ENCODE measurements at regions not wholly inside any gene's neighbourhood (a gene's known extent, or its start where the extent isn't known, plus 50 kb on each side); places are given as distances from the start of the nearest gene placed in this dataset.

- H3K27me3 ChIP-seq: peaks cover 0 to 5% (median 0%) of the 10 kb centered on the region in 3 donors
- H3K9me3 ChIP-seq: no peaks in the 10 kb centered on the region
- no peaks in the 10 kb centered on the region for H3K36me3 ChIP-seq
- H3K4me1 ChIP-seq: peaks cover 0 to 5% (median 2%) of the 10 kb centered on the region in 4 donors
- H3K4me3 ChIP-seq: no peak overlapping the region
- intact Hi-C loops (cut with DNase I; ENCODE audit: low total_unique reads): no loop called here
- no peak overlapping the region for H3K27ac ChIP-seq
- no peak for DNase-seq
- 37 to 74% (median 57%) methylated on average over 3 of the region's 3 CpGs for WGBS, 5 donors
- no peak for TF ChIP-seq POLR2AphosphoS5 (IDR thresholded peaks at IDR 0.05)
- TF ChIP-seq CTCF (IDR thresholded peaks at IDR 0.05): no peak
- no peak for TF ChIP-seq EP300 (IDR thresholded peaks at IDR 0.05)
- no peak for TF ChIP-seq POLR2A (IDR thresholded peaks at IDR 0.05)
These were observed 254.5 kb downstream of the TFCP2L1 start for GRCh38 chr2:121030523-121030922.

GRCh38 chr2:121031568-121032340 lies 253.2 kb downstream of the TFCP2L1 start:
- H3K27ac ChIP-seq: no peak overlapping the region
- peaks cover 0 to 14% (median 7%) of the 10 kb centered on the region in 4 donors for H3K4me1 ChIP-seq
- WGBS, 5 donors: 91 to 94% (median 93%) methylated on average over 11 to 12 of the region's 12 CpGs
- no peaks in the 10 kb centered on the region for H3K36me3 ChIP-seq
- peaks cover 0 to 5% (median 0%) of the 10 kb centered on the region in 3 donors for H3K27me3 ChIP-seq
- DNase-seq: no peak
- no peak overlapping the region for H3K4me3 ChIP-seq
- intact Hi-C loops (cut with DNase I; ENCODE audit: low total_unique reads): no loop called here
- no peak for TF ChIP-seq CTCF (IDR thresholded peaks at IDR 0.05)
- no peak for TF ChIP-seq EP300 (IDR thresholded peaks at IDR 0.05)
- TF ChIP-seq POLR2A (IDR thresholded peaks at IDR 0.05): no peak
- TF ChIP-seq POLR2AphosphoS5 (IDR thresholded peaks at IDR 0.05): no peak
- no peaks in the 10 kb centered on the region for H3K9me3 ChIP-seq

- H3K27ac ChIP-seq: no peak overlapping the region
- H3K4me3 ChIP-seq: no peak overlapping the region
- H3K4me1 ChIP-seq: peaks cover 4 to 32% (median 13%) of the 10 kb centered on the region in 4 donors
- peaks cover 0 to 5% (median 0%) of the 10 kb centered on the region in 3 donors for H3K27me3 ChIP-seq
- no peak for TF ChIP-seq POLR2AphosphoS5 (IDR thresholded peaks at IDR 0.05)
- TF ChIP-seq POLR2A (IDR thresholded peaks at IDR 0.05): no peak
- TF ChIP-seq EP300 (IDR thresholded peaks at IDR 0.05): no peak
- TF ChIP-seq CTCF (IDR thresholded peaks at IDR 0.05): no peak
- no peaks in the 10 kb centered on the region for H3K9me3 ChIP-seq
- DNase-seq: no peak
- WGBS, 5 donors: 72 to 83% (median 80%) methylated on average over 7 of the region's 7 CpGs
- intact Hi-C loops (cut with DNase I; ENCODE audit: low total_unique reads): no loop called here
- H3K36me3 ChIP-seq: no peaks in the 10 kb centered on the region
These were observed 251.5 kb downstream of the TFCP2L1 start for GRCh38 chr2:121033461-121033996.

GRCh38 chr2:121034551-121034950 lies 250.5 kb downstream of the TFCP2L1 start:
- peaks cover 6 to 42% (median 18%) of the 10 kb centered on the region in 4 donors for H3K4me1 ChIP-seq
- no peak overlapping the region for H3K4me3 ChIP-seq
- DNase-seq: no peak
- intact Hi-C loops (cut with DNase I; ENCODE audit: low total_unique reads): no loop called here
- no peaks in the 10 kb centered on the region for H3K36me3 ChIP-seq
- H3K9me3 ChIP-seq: no peaks in the 10 kb centered on the region
- no peak overlapping the region for H3K27ac ChIP-seq
- 77 to 86% (median 81%) methylated on average over 5 of the region's 5 CpGs for WGBS, 5 donors
- TF ChIP-seq CTCF (IDR thresholded peaks at IDR 0.05) (no peak), POLR2A (IDR thresholded peaks at IDR 0.05) (no peak), POLR2AphosphoS5 (IDR thresholded peaks at IDR 0.05) (no peak), EP300 (IDR thresholded peaks at IDR 0.05) (no peak)
- peaks cover 0 to 5% (median 0%) of the 10 kb centered on the region in 3 donors for H3K27me3 ChIP-seq

Data from stomach (tissue), 8 donors.